HL-60 (cell line): ENCODE measurements at regions not wholly inside any gene's neighbourhood (a gene's known extent, or its start where the extent isn't known, plus 50 kb on each side); places are given as distances from the start of the nearest gene placed in this dataset.

ENCODE experiments used
- DNase-seq, 2 experiments: peaks; one replicate each; pipeline ENCODE4 v3.0.0-alpha.2; 2010 to 2020; ENCODE audit warnings: low read depth in 1 of 2, low spot score in 1 of 2
- H3K27ac ChIP-seq: fragments of 250-450 bp; sonication (Bioruptor Pico); replicated peaks from 2 replicates; pipeline ENCODE4 v1.5.1; 2020; ENCODE audit warnings: mild to moderate bottlenecking, moderate library complexity
- H3K27me3 ChIP-seq: fragments of 250-450 bp; sonication (Bioruptor Pico); 2 replicates; pipeline ENCODE4 v1.5.1; 2021; ENCODE audit warnings: mild to moderate bottlenecking, moderate library complexity; ENCODE audit not compliant: insufficient read depth, poor library complexity, severe bottlenecking
- H3K4me3 ChIP-seq: replicated peaks from 2 replicates; pipeline ENCODE4 v1.5.1; 2011; ENCODE audit warnings: mild to moderate bottlenecking, control low read depth, low read length; ENCODE audit not compliant: insufficient read depth
- CTCF ChIP-seq: IDR thresholded peaks from one replicate; pipeline ENCODE4 v1.5.1; 2011; ENCODE audit warnings: low read length, control low read depth, inconsistent platforms; ENCODE audit not compliant: insufficient read depth
- GABPA ChIP-seq: IDR thresholded peaks from 2 replicates; pipeline ENCODE4 v1.6.1; 2012; ENCODE audit warnings: low read depth
- POLR2AphosphoS5 ChIP-seq: IDR thresholded peaks from 2 replicates; pipeline ENCODE4 v1.6.1; 2012; ENCODE audit warnings: low read depth
- REST ChIP-seq: IDR thresholded peaks from 2 replicates; pipeline ENCODE4 v1.6.1; 2012; ENCODE audit warnings: low read depth; ENCODE audit not compliant: insufficient replicate concordance
- SPI1 ChIP-seq: IDR thresholded peaks from 2 replicates; pipeline ENCODE4 v1.6.1; 2012; ENCODE audit warnings: low read depth, mild to moderate bottlenecking, borderline replicate concordance

- TF ChIP-seq POLR2AphosphoS5, result no peak
- TF ChIP-seq GABPA, result no peak
- TF ChIP-seq CTCF, result no peak
- TF ChIP-seq SPI1, result no peak
- no peak for TF ChIP-seq REST
- no peak for DNase-seq
- H3K27me3 ChIP-seq, result no peaks in the 10 kb centered on the region
- H3K27ac ChIP-seq, result no peak overlapping the region
- H3K4me3 ChIP-seq, result no peak overlapping the region
Observed at GRCh38 chr6:10014557-10014956, 400.3 kb downstream of the TFAP2A start.

- Histone ChIP-seq H3K27me3 (peaks cover 3% of the 10 kb centered on the region), H3K4me3 (no peak overlapping the region), H3K27ac (no peak overlapping the region)
- no peak for TF ChIP-seq CTCF
- no peak for TF ChIP-seq GABPA
- TF ChIP-seq SPI1, result no peak
- TF ChIP-seq POLR2AphosphoS5, result no peak
- no peak for TF ChIP-seq REST
- DNase-seq, result no peak
Observed at GRCh38 chr6:10000551-10000950, 414.3 kb downstream of the TFAP2A start.

GRCh38 chr6:9999796-10000195, 415.1 kb downstream of the TFAP2A start:
- Histone ChIP-seq H3K27ac (no peak overlapping the region), H3K4me3 (no peak overlapping the region), H3K27me3 (peaks cover 3% of the 10 kb centered on the region)
- DNase-seq, result no peak
- TF ChIP-seq POLR2AphosphoS5, result no peak
- TF ChIP-seq CTCF, result no peak
- TF ChIP-seq SPI1, result no peak
- no peak for TF ChIP-seq GABPA
- no peak for TF ChIP-seq REST
